NOMO-1 treated with DMSO at 0.1 percent for 48 hours (cell line): ENCODE measurements at regions not wholly inside any gene's neighbourhood (a gene's known extent, or its start where the extent isn't known, plus 50 kb on each side); places are given as distances from the start of the nearest gene placed in this dataset.

Source experiments
- DNase-seq: peaks from one replicate; lab custom pipeline; 2025; ENCODE audit not compliant: unreplicated experiment; lab: John Stamatoyannopoulos, UW

DNA sequence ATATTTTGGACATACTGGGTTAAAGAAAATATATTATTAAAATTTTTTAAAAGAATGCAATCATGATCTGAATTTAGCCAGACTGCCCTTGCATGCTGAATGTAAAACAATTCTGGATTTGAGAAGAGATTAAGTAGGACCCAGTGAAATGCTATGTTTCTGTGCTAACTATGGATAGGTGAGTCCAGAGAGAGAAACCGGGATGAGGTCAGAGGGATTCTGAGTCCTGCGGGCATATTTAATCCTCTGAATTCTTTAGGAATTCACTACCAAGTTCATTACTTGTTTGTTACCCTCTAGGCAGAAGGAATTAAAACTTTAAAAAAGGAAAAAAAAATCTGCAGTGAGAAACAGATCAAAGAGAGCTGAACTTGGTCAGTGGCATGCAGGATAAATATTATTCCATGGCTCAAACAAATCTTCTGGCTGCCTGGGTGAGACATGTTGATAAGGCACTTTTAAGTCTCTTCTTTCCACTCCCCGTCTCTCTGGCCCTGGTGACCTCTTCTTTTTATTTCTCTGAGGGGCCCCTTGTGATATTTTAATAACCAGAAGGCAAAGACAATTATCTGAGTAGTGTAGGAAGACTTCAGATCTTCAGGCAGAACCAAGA, 50.2 kb upstream of the LYZL1 start:
- DNase-seq, result no peak
